ENCODE measurements at regions not wholly inside any gene's neighbourhood (a gene's known extent, or its start where the extent isn't known, plus 50 kb on each side); places are given as distances from the start of the nearest gene placed in this dataset.

GRCh38 chr17:73785496-73785895 is 141.3 kb upstream of the SDK2 start:
- DNase-seq (ENCODE audit: low read depth), result no peak
- no peak overlapping the region for H3K4me3 ChIP-seq (ENCODE audit: low read depth, low read length)
- TF ChIP-seq CTCF (IDR thresholded peaks at IDR 0.05; ENCODE audit: insufficient read depth, low read depth, low read length, missing control alignments), result no peak

GRCh38 chr17:73785958-73786743 is 141.9 kb upstream of the SDK2 start:
- TF ChIP-seq CTCF (IDR thresholded peaks at IDR 0.05; ENCODE audit: insufficient read depth, low read depth, low read length, missing control alignments), result no peak
- DNase-seq (ENCODE audit: low read depth), result no peak
- no peak overlapping the region for H3K4me3 ChIP-seq (ENCODE audit: low read depth, low read length)

GRCh38 chr17:73787076-73788059 is 143.1 kb upstream of the SDK2 start:
- TF ChIP-seq CTCF (IDR thresholded peaks at IDR 0.05; ENCODE audit: insufficient read depth, low read depth, low read length, missing control alignments), result no peak
- H3K4me3 ChIP-seq (ENCODE audit: low read depth, low read length), result no peak overlapping the region
- DNase-seq (ENCODE audit: low read depth), result no peak

- no peak for DNase-seq (ENCODE audit: low read depth)
- H3K4me3 ChIP-seq (ENCODE audit: low read depth, low read length), result no peak overlapping the region
- no peak for TF ChIP-seq CTCF (IDR thresholded peaks at IDR 0.05; ENCODE audit: insufficient read depth, low read depth, low read length, missing control alignments)
These were observed 143.9 kb upstream of the SDK2 start for GRCh38 chr17:73788111-73788510.

- no peak overlapping the region for H3K4me3 ChIP-seq (ENCODE audit: low read depth, low read length)
- TF ChIP-seq CTCF (IDR thresholded peaks at IDR 0.05; ENCODE audit: insufficient read depth, low read depth, low read length, missing control alignments), result no peak
- no peak for DNase-seq (ENCODE audit: low read depth)
These were observed 146.9 kb upstream of the SDK2 start for GRCh38 chr17:73791121-73791520.

- no peak for DNase-seq (ENCODE audit: low read depth)
- H3K4me3 ChIP-seq (ENCODE audit: low read depth, low read length), result no peak overlapping the region
- no peak for TF ChIP-seq CTCF (IDR thresholded peaks at IDR 0.05; ENCODE audit: insufficient read depth, low read depth, low read length, missing control alignments)
These were observed 147.4 kb upstream of the SDK2 start for GRCh38 chr17:73791631-73792030.

Measured in GM12865 (cell line).